Gastroesophageal sphincter (tissue), 4 donors: ENCODE measurements at regions not wholly inside any gene's neighbourhood (a gene's known extent, or its start where the extent isn't known, plus 50 kb on each side); places are given as distances from the start of the nearest gene placed in this dataset.

Source experiments
- ATAC-seq: fragments of 150-250 bp; one replicate; pipeline ENCODE4 v1.9.1; 2016; ENCODE audit warnings: mild to moderate bottlenecking, moderate library complexity
- H3K27ac ChIP-seq, 4 donors: fragments of 200-600 bp; sonication (generic) in 3 of 4; 1 replicate in 3 of 4; 2 replicates in 1 of 4; pipeline ENCODE4 v1.5.1; 2016 to 2019
- H3K27me3 ChIP-seq: fragments of 200-600 bp; sonication (generic); one replicate; pipeline ENCODE4 v1.5.1; 2019
- H3K36me3 ChIP-seq, 2 donors: fragments of 200-600 bp; sonication (generic); one replicate each; pipeline ENCODE4 v1.5.1; 2019; ENCODE audit warnings: control low read depth in 1 of 2
- H3K4me1 ChIP-seq, 3 donors: fragments of 200-600 bp; sonication (generic); 1 replicate in 2 of 3; 2 replicates in 1 of 3; pipeline ENCODE4 v1.5.1; 2016 to 2019; ENCODE audit warnings: control low read depth in 2 of 3
- H3K4me3 ChIP-seq, 2 donors: fragments of 200-600 bp; sonication (generic); one replicate each; pipeline ENCODE4 v1.5.1; 2019; ENCODE audit warnings: mild to moderate bottlenecking in 1 of 2, moderate library complexity in 1 of 2
- H3K9me3 ChIP-seq, 3 donors: fragments of 200-600 bp; sonication (generic); one replicate each; pipeline ENCODE4 v1.5.1; 2017 to 2019; ENCODE audit warnings: control low read depth in 2 of 3
- CTCF ChIP-seq, 4 experiments: fragments of 200-600 bp in 2 of 4; fragments of 450-650 bp in 2 of 4; sonication (generic) in 1 of 4; IDR thresholded peaks; one replicate each; pipeline ENCODE4 v1.5.1; 2017 to 2019; ENCODE audit warnings: antibody characterized with exemption in 4 of 4, mild to moderate bottlenecking in 2 of 4, moderate library complexity in 2 of 4
- EP300 ChIP-seq: sonication (generic); formaldehyde crosslinking; IDR thresholded peaks from one replicate; pipeline ENCODE4 v1.6.1; 2017; ENCODE audit warnings: antibody characterized with exemption, mild to moderate bottlenecking
- POLR2A ChIP-seq, 2 donors: fragments of 450-650 bp; IDR thresholded peaks; one replicate each; pipeline ENCODE4 v1.6.1; 2017; ENCODE audit warnings: antibody characterized with exemption in 2 of 2, mild to moderate bottlenecking in 2 of 2, moderate library complexity in 1 of 2
- POLR2AphosphoS5 ChIP-seq: sonication (generic); formaldehyde crosslinking; IDR thresholded peaks from one replicate; pipeline ENCODE4 v1.6.1; 2017; ENCODE audit warnings: antibody characterized with exemption
- WGBS, 2 donors: methylation state at CpG; one replicate each; pipeline ENCODE4 v1.1.5; 2018; ENCODE audit warnings: low coverage in 1 of 2; 5-methylcytosine and 5-hydroxymethylcytosine counted together

GRCh38 chr20:48393737-48394314 is 434.0 kb downstream of the PREX1 start:
- Histone ChIP-seq H3K36me3 (no peaks in the 10 kb centered on the region), H3K27ac (no peak overlapping the region), H3K4me1 (peaks cover 0 to 7% (median under 1%) of the 10 kb centered on the region in 3 donors), H3K4me3 (no peak overlapping the region), H3K27me3 (no peaks in the 10 kb centered on the region), H3K9me3 (peaks cover 0 to 8% (median 0%) of the 10 kb centered on the region in 3 donors)
- 90 to 93% methylated on average over 2 to 10 of the region's 12 CpGs for WGBS, 2 donors
- no peak for ATAC-seq
- TF ChIP-seq POLR2A (IDR thresholded peaks at IDR 0.05) (no peak), EP300 (no peak), CTCF (IDR thresholded peaks at IDR 0.05) (no peak), POLR2AphosphoS5 (no peak)

GRCh38 chr20:48393311-48393685 is 434.5 kb downstream of the PREX1 start:
- 97% methylated on average over 8 of the region's 8 CpGs; no CpG with 5 or more reads in 1 of the 2 donors for WGBS, 2 donors
- TF ChIP-seq CTCF (IDR thresholded peaks at IDR 0.05) (no peak), EP300 (no peak), POLR2A (IDR thresholded peaks at IDR 0.05) (no peak), POLR2AphosphoS5 (no peak)
- Histone ChIP-seq H3K4me3 (no peak overlapping the region), H3K27me3 (no peaks in the 10 kb centered on the region), H3K4me1 (peaks cover 0 to 2% (median 0%) of the 10 kb centered on the region in 3 donors), H3K27ac (no peak overlapping the region), H3K36me3 (no peaks in the 10 kb centered on the region), H3K9me3 (peaks cover 0 to 8% (median 0%) of the 10 kb centered on the region in 3 donors)
- no peak for ATAC-seq

GRCh38 chr20:48392407-48393310 is 435.1 kb downstream of the PREX1 start:
- Histone ChIP-seq H3K4me1 (no peaks in the 10 kb centered on the region), H3K4me3 (no peak overlapping the region), H3K27me3 (no peaks in the 10 kb centered on the region), H3K27ac (no peak overlapping the region), H3K9me3 (peaks cover 0 to 8% (median 0%) of the 10 kb centered on the region in 3 donors), H3K36me3 (no peaks in the 10 kb centered on the region)
- TF ChIP-seq POLR2AphosphoS5 (no peak), POLR2A (IDR thresholded peaks at IDR 0.05) (no peak), EP300 (no peak), CTCF (IDR thresholded peaks at IDR 0.05) (no peak)
- 97 to 100% methylated on average over 5 to 7 of the region's 13 CpGs for WGBS, 2 donors
- ATAC-seq, result peak; percentile 22

- ATAC-seq, result no peak
- Histone ChIP-seq H3K4me3 (no peak overlapping the region), H3K36me3 (no peaks in the 10 kb centered on the region), H3K9me3 (peaks cover 0 to 8% (median 0%) of the 10 kb centered on the region in 3 donors), H3K27ac (no peak overlapping the region), H3K4me1 (no peaks in the 10 kb centered on the region), H3K27me3 (no peaks in the 10 kb centered on the region)
- TF ChIP-seq POLR2AphosphoS5, result no peak
- TF ChIP-seq CTCF (IDR thresholded peaks at IDR 0.05), result no peak
- TF ChIP-seq POLR2A (IDR thresholded peaks at IDR 0.05), result no peak
- no peak for TF ChIP-seq EP300
These were observed 436.8 kb downstream of the PREX1 start for GRCh38 chr20:48390981-48391380.
